ENCODE measurements at regions not wholly inside any gene's neighbourhood (a gene's known extent, or its start where the extent isn't known, plus 50 kb on each side); places are given as distances from the start of the nearest gene placed in this dataset.

GRCh38 chr16:86051368-86052114, 152.6 kb downstream of the IRF8 start:
- H3K36me3 ChIP-seq (ENCODE audit: control insufficient read depth, insufficient read depth, low read length), result no peaks in the 10 kb centered on the region
- no peak overlapping the region for H3K4me3 ChIP-seq (ENCODE audit: insufficient read depth, low read depth, low read length, poor library complexity, severe bottlenecking)
- H3K27ac ChIP-seq (ENCODE audit: insufficient read depth, low read length, poor library complexity, severe bottlenecking), result no peak overlapping the region
- no peaks in the 10 kb centered on the region for H3K9me3 ChIP-seq (ENCODE audit: control insufficient read depth, low read length)
- H3K27me3 ChIP-seq (replicated peaks; ENCODE audit: control insufficient read depth, insufficient read depth, low read length, poor library complexity, severe bottlenecking), result no peaks in the 10 kb centered on the region
- no peak for DNase-seq
- H3K4me1 ChIP-seq (ENCODE audit: control insufficient read depth, insufficient read depth, low read length, poor library complexity, severe bottlenecking), result no peaks in the 10 kb centered on the region

DNA sequence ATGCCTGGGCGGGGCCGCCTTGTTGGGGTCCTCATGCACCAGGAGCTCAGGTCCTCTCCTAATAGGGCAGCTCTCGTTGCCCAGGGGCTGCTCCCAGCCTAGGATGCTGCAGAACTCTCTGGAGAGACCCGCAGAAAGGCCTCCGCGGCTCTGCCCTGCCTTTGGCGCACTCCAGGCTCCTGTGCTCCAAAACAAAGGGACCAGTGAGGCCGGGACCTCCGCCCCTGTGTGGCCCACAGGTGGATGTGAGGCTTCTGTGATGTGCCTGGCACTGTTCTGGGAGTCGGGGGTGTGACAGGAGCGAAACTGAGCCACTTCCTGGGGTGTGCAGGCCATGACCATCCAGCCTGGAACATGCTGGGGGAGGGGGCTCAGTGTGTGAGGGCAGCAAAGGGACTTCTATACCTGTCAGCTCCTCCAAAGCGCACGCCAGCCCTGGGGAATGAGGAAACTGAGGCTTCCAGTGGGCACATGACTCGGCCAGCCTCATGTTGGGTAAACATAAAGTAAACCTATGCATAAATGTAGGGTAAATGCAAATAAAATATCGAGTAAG, 153.2 kb downstream of the IRF8 start:
- Histone ChIP-seq H3K27me3 (replicated peaks; ENCODE audit: control insufficient read depth, insufficient read depth, low read length, poor library complexity, severe bottlenecking) (no peaks in the 10 kb centered on the region), H3K36me3 (ENCODE audit: control insufficient read depth, insufficient read depth, low read length) (no peaks in the 10 kb centered on the region), H3K9me3 (ENCODE audit: control insufficient read depth, low read length) (no peaks in the 10 kb centered on the region), H3K4me1 (ENCODE audit: control insufficient read depth, insufficient read depth, low read length, poor library complexity, severe bottlenecking) (no peaks in the 10 kb centered on the region), H3K27ac (ENCODE audit: insufficient read depth, low read length, poor library complexity, severe bottlenecking) (no peak overlapping the region), H3K4me3 (ENCODE audit: insufficient read depth, low read depth, low read length, poor library complexity, severe bottlenecking) (no peak overlapping the region)
- no peak for DNase-seq

- no peak overlapping the region for H3K4me3 ChIP-seq (ENCODE audit: insufficient read depth, low read depth, low read length, poor library complexity, severe bottlenecking)
- no peaks in the 10 kb centered on the region for H3K4me1 ChIP-seq (ENCODE audit: control insufficient read depth, insufficient read depth, low read length, poor library complexity, severe bottlenecking)
- no peak for DNase-seq
- H3K36me3 ChIP-seq (ENCODE audit: control insufficient read depth, insufficient read depth, low read length), result no peaks in the 10 kb centered on the region
- H3K27ac ChIP-seq (ENCODE audit: insufficient read depth, low read length, poor library complexity, severe bottlenecking), result no peak overlapping the region
- H3K9me3 ChIP-seq (ENCODE audit: control insufficient read depth, low read length), result no peaks in the 10 kb centered on the region
- H3K27me3 ChIP-seq (replicated peaks; ENCODE audit: control insufficient read depth, insufficient read depth, low read length, poor library complexity, severe bottlenecking), result no peaks in the 10 kb centered on the region
Observed at GRCh38 chr16:86052926-86053325, 154.0 kb downstream of the IRF8 start.

- DNase-seq, result no peak
- H3K27me3 ChIP-seq (replicated peaks; ENCODE audit: control insufficient read depth, insufficient read depth, low read length, poor library complexity, severe bottlenecking), result no peaks in the 10 kb centered on the region
- no peak overlapping the region for H3K27ac ChIP-seq (ENCODE audit: insufficient read depth, low read length, poor library complexity, severe bottlenecking)
- H3K9me3 ChIP-seq (ENCODE audit: control insufficient read depth, low read length), result no peaks in the 10 kb centered on the region
- H3K4me1 ChIP-seq (ENCODE audit: control insufficient read depth, insufficient read depth, low read length, poor library complexity, severe bottlenecking), result no peaks in the 10 kb centered on the region
- H3K4me3 ChIP-seq (ENCODE audit: insufficient read depth, low read depth, low read length, poor library complexity, severe bottlenecking), result no peak overlapping the region
- H3K36me3 ChIP-seq (ENCODE audit: control insufficient read depth, insufficient read depth, low read length), result no peaks in the 10 kb centered on the region
Observed at GRCh38 chr16:86059253-86060171, 160.6 kb downstream of the IRF8 start.

DNA sequence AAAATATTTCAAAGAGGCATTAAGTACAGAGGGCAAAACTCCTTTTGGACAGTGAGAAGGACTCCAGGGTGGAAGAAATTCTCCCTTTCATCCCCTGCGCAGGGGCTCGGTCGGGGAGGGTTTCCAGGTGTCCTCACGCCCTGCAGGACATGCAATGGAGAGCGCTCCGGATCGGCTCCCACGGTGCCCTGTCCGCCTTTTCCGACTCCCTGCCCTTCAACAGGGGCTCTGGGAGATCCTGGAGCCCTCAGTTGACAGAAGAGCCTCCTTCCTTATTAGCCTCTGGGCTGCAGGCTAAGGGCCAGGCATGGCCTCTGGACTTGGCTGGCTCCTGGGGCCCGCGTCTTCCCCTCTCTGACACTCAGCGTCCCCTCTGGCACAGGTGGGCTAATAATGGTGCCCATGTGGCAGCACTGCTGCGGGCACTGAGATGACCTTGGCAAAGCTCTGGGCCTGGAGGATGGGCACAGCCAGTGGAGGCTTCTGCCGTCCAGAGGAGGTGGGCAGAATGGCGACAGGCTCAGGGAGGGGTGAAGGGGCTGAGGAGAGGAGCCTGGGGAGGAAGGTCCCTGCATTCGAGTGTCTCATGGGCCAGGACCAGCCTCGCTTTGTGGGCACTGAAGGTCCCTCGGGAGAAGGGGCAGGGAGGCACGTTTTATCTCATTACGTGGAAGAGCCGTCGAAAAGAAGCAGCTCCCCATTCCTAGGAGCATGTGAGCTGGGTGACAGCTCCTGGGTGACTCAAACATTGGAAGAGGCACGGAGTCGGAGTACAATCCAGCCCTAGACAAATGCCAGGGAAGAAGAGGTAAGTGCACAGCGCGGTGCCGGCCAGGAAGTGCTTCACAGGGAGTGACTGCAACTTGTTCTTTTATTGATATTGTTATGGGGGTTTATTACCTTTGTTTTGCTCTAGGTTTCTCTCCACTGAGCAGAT, 161.7 kb downstream of the IRF8 start:
- Histone ChIP-seq H3K9me3 (ENCODE audit: control insufficient read depth, low read length) (no peaks in the 10 kb centered on the region), H3K4me3 (ENCODE audit: insufficient read depth, low read depth, low read length, poor library complexity, severe bottlenecking) (no peak overlapping the region), H3K27ac (ENCODE audit: insufficient read depth, low read length, poor library complexity, severe bottlenecking) (no peak overlapping the region), H3K27me3 (replicated peaks; ENCODE audit: control insufficient read depth, insufficient read depth, low read length, poor library complexity, severe bottlenecking) (no peaks in the 10 kb centered on the region), H3K4me1 (ENCODE audit: control insufficient read depth, insufficient read depth, low read length, poor library complexity, severe bottlenecking) (no peaks in the 10 kb centered on the region), H3K36me3 (ENCODE audit: control insufficient read depth, insufficient read depth, low read length) (no peaks in the 10 kb centered on the region)
- DNase-seq, result no peak

DNA sequence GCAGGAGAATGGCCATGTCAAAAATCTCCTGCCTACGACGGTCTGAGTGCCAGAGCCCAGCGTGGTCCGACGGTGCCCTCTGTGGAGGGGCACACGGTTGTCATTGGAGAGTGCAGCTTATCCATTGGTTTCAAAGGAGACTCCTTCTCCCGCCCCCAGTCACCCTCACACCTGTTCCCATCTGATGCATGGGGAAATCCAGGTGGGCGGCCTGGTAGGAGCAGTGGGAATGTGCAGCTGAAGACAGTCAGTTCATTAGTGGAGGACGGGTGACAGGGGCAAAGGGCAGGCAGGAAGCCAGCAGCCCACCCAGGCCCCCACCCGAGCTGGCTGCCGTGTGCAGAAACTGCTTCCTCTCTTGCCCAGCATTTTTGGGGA, 162.3 kb downstream of the IRF8 start:
- no peaks in the 10 kb centered on the region for H3K4me1 ChIP-seq (ENCODE audit: control insufficient read depth, insufficient read depth, low read length, poor library complexity, severe bottlenecking)
- no peak overlapping the region for H3K27ac ChIP-seq (ENCODE audit: insufficient read depth, low read length, poor library complexity, severe bottlenecking)
- H3K4me3 ChIP-seq (ENCODE audit: insufficient read depth, low read depth, low read length, poor library complexity, severe bottlenecking), result no peak overlapping the region
- no peaks in the 10 kb centered on the region for H3K27me3 ChIP-seq (replicated peaks; ENCODE audit: control insufficient read depth, insufficient read depth, low read length, poor library complexity, severe bottlenecking)
- H3K9me3 ChIP-seq (ENCODE audit: control insufficient read depth, low read length), result no peaks in the 10 kb centered on the region
- no peaks in the 10 kb centered on the region for H3K36me3 ChIP-seq (ENCODE audit: control insufficient read depth, insufficient read depth, low read length)
- no peak for DNase-seq

DNA sequence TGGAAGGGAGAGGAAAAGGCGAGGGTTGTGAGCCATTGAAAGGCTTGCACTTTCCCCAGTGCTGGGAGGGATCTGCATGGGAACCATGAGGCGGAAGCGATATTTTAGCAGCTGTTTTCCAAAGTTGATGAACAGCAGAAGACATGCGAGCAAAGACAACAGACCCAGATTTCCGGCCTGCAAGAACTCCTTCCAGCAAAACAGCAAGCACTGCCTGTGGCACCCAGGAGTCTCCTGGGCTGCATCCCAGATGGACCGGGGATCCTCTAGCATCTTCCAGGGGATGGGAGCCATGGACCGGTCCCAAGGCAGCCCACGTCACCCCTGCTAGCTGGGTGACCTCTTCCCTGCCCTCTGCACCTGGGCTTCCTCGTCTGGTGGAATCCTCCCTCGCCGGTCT, 162.8 kb downstream of the IRF8 start:
- Histone ChIP-seq H3K4me1 (ENCODE audit: control insufficient read depth, insufficient read depth, low read length, poor library complexity, severe bottlenecking) (no peaks in the 10 kb centered on the region), H3K27ac (ENCODE audit: insufficient read depth, low read length, poor library complexity, severe bottlenecking) (no peak overlapping the region), H3K9me3 (ENCODE audit: control insufficient read depth, low read length) (no peaks in the 10 kb centered on the region), H3K27me3 (replicated peaks; ENCODE audit: control insufficient read depth, insufficient read depth, low read length, poor library complexity, severe bottlenecking) (no peaks in the 10 kb centered on the region), H3K4me3 (ENCODE audit: insufficient read depth, low read depth, low read length, poor library complexity, severe bottlenecking) (no peak overlapping the region), H3K36me3 (ENCODE audit: control insufficient read depth, insufficient read depth, low read length) (no peaks in the 10 kb centered on the region)
- DNase-seq, result no peak

GRCh38 chr16:86062271-86062965, 163.5 kb downstream of the IRF8 start:
- no peak overlapping the region for H3K27ac ChIP-seq (ENCODE audit: insufficient read depth, low read length, poor library complexity, severe bottlenecking)
- H3K4me1 ChIP-seq (ENCODE audit: control insufficient read depth, insufficient read depth, low read length, poor library complexity, severe bottlenecking), result no peaks in the 10 kb centered on the region
- DNase-seq, result no peak
- H3K27me3 ChIP-seq (replicated peaks; ENCODE audit: control insufficient read depth, insufficient read depth, low read length, poor library complexity, severe bottlenecking), result no peaks in the 10 kb centered on the region
- H3K9me3 ChIP-seq (ENCODE audit: control insufficient read depth, low read length), result no peaks in the 10 kb centered on the region
- no peaks in the 10 kb centered on the region for H3K36me3 ChIP-seq (ENCODE audit: control insufficient read depth, insufficient read depth, low read length)
- H3K4me3 ChIP-seq (ENCODE audit: insufficient read depth, low read depth, low read length, poor library complexity, severe bottlenecking), result no peak overlapping the region

DNA sequence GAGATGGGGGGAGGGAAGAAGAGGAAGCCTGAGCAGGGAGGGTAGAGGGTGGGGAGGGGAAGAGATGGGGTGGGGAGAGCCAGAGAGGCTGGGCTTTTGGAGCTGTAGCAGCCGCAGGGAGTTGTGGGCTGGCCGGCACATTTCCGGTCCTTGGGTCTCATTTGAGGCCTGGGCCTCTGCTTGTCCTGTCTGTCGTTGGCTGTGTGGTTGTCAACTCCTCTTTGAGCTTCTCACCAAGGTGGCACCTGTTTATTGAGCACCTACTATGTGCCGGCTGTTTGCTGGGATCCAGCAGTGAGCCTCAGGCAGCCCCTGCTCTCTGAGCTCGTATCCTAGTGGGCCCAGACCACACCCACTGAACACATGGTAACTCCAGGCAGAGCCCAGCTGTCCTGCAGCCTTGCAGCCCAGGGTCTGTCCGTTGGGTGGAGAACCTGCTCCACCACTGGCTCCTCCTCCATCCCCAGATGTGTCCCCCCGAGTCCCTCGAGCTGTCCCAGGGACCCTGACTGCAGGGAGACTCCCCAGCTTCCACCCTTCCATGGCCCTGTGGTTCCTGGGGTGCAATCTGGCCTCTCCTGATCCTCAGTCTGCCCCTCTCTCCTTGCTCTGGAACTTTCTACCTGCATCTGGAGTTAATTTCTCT, 164.9 kb downstream of the IRF8 start:
- no peaks in the 10 kb centered on the region for H3K9me3 ChIP-seq (ENCODE audit: control insufficient read depth, low read length)
- no peaks in the 10 kb centered on the region for H3K27me3 ChIP-seq (replicated peaks; ENCODE audit: control insufficient read depth, insufficient read depth, low read length, poor library complexity, severe bottlenecking)
- DNase-seq, result no peak

More for the DNA sequence above, 164.9 kb downstream of the IRF8 start:
- Histone ChIP-seq H3K4me3 (ENCODE audit: insufficient read depth, low read depth, low read length, poor library complexity, severe bottlenecking) (no peak overlapping the region), H3K36me3 (ENCODE audit: control insufficient read depth, insufficient read depth, low read length) (no peaks in the 10 kb centered on the region), H3K4me1 (ENCODE audit: control insufficient read depth, insufficient read depth, low read length, poor library complexity, severe bottlenecking) (no peaks in the 10 kb centered on the region), H3K27ac (ENCODE audit: insufficient read depth, low read length, poor library complexity, severe bottlenecking) (no peak overlapping the region)
